ENCODE measurements at regions not wholly inside any gene's neighbourhood (a gene's known extent, or its start where the extent isn't known, plus 50 kb on each side); places are given as distances from the start of the nearest gene placed in this dataset.

DNA sequence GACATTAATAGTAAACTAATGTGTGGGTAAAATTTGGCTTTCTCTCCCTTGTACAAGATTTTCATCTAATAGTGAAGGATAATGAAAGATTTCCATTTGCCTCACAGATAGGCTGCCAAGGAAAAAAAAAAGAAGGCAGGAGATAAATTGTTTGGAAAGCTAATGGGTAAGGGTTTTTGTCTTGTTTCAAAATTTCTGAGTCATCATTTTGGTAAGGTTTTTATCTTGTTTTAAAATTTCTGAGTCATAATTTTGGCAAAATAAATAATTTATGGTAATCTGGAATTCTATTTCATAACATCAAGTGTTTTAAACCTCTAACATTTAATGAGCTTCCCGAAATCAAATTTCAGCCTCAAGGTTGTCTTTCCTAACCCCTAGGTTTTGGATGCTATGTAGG lies 1035.7 kb upstream of the FBXO33 start:
- peaks cover 69% of the 10 kb centered on the region for H3K9me3 ChIP-seq (ENCODE audit: control insufficient read depth, insufficient read depth, low read length)

GRCh38 chr14:40464531-40464930 lies 1032.3 kb upstream of the FBXO33 start:
- H3K4me1 ChIP-seq (ENCODE audit: control insufficient read depth, insufficient read depth, low read length) = peaks cover 6% of the 10 kb centered on the region; the same call in 1 of the 2 replicates
- H3K9ac ChIP-seq (ENCODE audit: low read depth, low read length) = no peak overlapping the region
- H3K27me3 ChIP-seq (ENCODE audit: control insufficient read depth, insufficient read depth, low read length) = no peaks in the 10 kb centered on the region
- peaks cover 43% of the 10 kb centered on the region for H3K9me3 ChIP-seq (ENCODE audit: control insufficient read depth, insufficient read depth, low read length)
- H3K36me3 ChIP-seq (ENCODE audit: control insufficient read depth, insufficient read depth, low read length) = no peaks in the 10 kb centered on the region
- H3K4me3 ChIP-seq (ENCODE audit: low read depth, low read length) = no peak overlapping the region
- no peak overlapping the region for H3K27ac ChIP-seq (ENCODE audit: low read depth, low read length)

More for the DNA sequence above, 1035.7 kb upstream of the FBXO33 start:
- Histone ChIP-seq H3K4me1 (ENCODE audit: control insufficient read depth, insufficient read depth, low read length) (peaks cover 6% of the 10 kb centered on the region; the same call in 1 of the 2 replicates), H3K36me3 (ENCODE audit: control insufficient read depth, insufficient read depth, low read length) (no peaks in the 10 kb centered on the region), H3K9ac (ENCODE audit: low read depth, low read length) (no peak overlapping the region), H3K27me3 (ENCODE audit: control insufficient read depth, insufficient read depth, low read length) (no peaks in the 10 kb centered on the region), H3K4me3 (ENCODE audit: low read depth, low read length) (no peak overlapping the region), H3K27ac (ENCODE audit: low read depth, low read length) (no peak overlapping the region)

- Histone ChIP-seq H3K9me3 (ENCODE audit: control insufficient read depth, insufficient read depth, low read length) (peaks cover 36% of the 10 kb centered on the region), H3K36me3 (ENCODE audit: control insufficient read depth, insufficient read depth, low read length) (no peaks in the 10 kb centered on the region), H3K27ac (ENCODE audit: low read depth, low read length) (no peak overlapping the region), H3K4me1 (ENCODE audit: control insufficient read depth, insufficient read depth, low read length) (peaks cover 6% of the 10 kb centered on the region; the same call in 1 of the 2 replicates), H3K9ac (ENCODE audit: low read depth, low read length) (no peak overlapping the region), H3K4me3 (ENCODE audit: low read depth, low read length) (no peak overlapping the region), H3K27me3 (ENCODE audit: control insufficient read depth, insufficient read depth, low read length) (no peaks in the 10 kb centered on the region)
These were observed 1031.7 kb upstream of the FBXO33 start for GRCh38 chr14:40463886-40464285.

DNA sequence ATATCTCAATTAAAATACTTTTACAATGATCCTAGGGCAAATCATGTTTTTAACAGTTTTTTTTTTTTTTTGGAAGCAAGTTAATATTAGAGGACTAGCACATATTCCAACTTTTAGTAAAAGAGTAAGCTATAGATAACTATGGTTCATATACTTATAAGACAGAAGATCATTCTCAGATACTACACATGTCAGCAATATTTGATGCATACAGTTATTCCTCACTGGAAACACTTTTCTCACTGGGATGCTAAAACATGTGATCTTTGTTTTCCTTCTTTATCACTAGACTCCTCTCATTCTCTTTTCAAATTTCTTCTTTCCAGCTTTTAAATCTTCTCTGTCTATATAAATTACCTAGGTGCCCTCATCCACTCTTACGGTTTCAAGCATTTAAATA lies 1020.4 kb upstream of the FBXO33 start:
- Histone ChIP-seq H3K9ac (ENCODE audit: low read depth, low read length) (no peak overlapping the region), H3K27ac (ENCODE audit: low read depth, low read length) (no peak overlapping the region), H3K4me1 (ENCODE audit: control insufficient read depth, insufficient read depth, low read length) (no peaks in the 10 kb centered on the region), H3K27me3 (ENCODE audit: control insufficient read depth, insufficient read depth, low read length) (no peaks in the 10 kb centered on the region), H3K4me3 (ENCODE audit: low read depth, low read length) (no peak overlapping the region), H3K9me3 (ENCODE audit: control insufficient read depth, insufficient read depth, low read length) (no peaks in the 10 kb centered on the region), H3K36me3 (ENCODE audit: control insufficient read depth, insufficient read depth, low read length) (no peaks in the 10 kb centered on the region)

DNA sequence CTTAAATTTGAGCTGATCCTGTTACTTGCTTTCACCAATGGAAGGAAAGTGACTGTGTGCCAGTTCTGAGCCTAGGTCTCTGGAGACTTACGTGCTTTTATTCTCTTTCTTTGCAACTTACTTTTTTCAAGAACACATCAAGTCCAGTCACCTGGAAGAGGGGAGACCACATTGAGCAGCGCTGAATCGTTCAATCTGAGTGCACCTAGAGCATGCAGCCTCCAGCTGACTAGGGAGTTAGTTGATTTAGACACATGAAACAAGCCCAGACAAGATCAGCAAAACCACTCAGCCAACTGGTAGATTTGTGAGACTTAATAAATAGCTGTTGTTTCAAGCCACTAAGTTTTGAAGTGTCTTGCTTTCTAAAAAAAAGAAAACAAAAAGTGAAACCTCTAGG lies 1014.8 kb upstream of the FBXO33 start:
- no peak overlapping the region for H3K27ac ChIP-seq (ENCODE audit: low read depth, low read length)

GRCh38 chr14:40445020-40445419 lies 1012.8 kb upstream of the FBXO33 start:
- no peaks in the 10 kb centered on the region for H3K27me3 ChIP-seq (ENCODE audit: control insufficient read depth, insufficient read depth, low read length)
- H3K4me3 ChIP-seq (ENCODE audit: low read depth, low read length) = no peak overlapping the region
- H3K27ac ChIP-seq (ENCODE audit: low read depth, low read length) = no peak overlapping the region
- H3K9ac ChIP-seq (ENCODE audit: low read depth, low read length) = no peak overlapping the region
- H3K36me3 ChIP-seq (ENCODE audit: control insufficient read depth, insufficient read depth, low read length) = no peaks in the 10 kb centered on the region
- H3K9me3 ChIP-seq (ENCODE audit: control insufficient read depth, insufficient read depth, low read length) = no peaks in the 10 kb centered on the region
- H3K4me1 ChIP-seq (ENCODE audit: control insufficient read depth, insufficient read depth, low read length) = no peaks in the 10 kb centered on the region

More for the DNA sequence above, 1014.8 kb upstream of the FBXO33 start:
- H3K27me3 ChIP-seq (ENCODE audit: control insufficient read depth, insufficient read depth, low read length) = no peaks in the 10 kb centered on the region
- no peaks in the 10 kb centered on the region for H3K9me3 ChIP-seq (ENCODE audit: control insufficient read depth, insufficient read depth, low read length)
- no peak overlapping the region for H3K9ac ChIP-seq (ENCODE audit: low read depth, low read length)
- H3K4me3 ChIP-seq (ENCODE audit: low read depth, low read length) = no peak overlapping the region
- H3K4me1 ChIP-seq (ENCODE audit: control insufficient read depth, insufficient read depth, low read length) = no peaks in the 10 kb centered on the region
- no peaks in the 10 kb centered on the region for H3K36me3 ChIP-seq (ENCODE audit: control insufficient read depth, insufficient read depth, low read length)

DNA sequence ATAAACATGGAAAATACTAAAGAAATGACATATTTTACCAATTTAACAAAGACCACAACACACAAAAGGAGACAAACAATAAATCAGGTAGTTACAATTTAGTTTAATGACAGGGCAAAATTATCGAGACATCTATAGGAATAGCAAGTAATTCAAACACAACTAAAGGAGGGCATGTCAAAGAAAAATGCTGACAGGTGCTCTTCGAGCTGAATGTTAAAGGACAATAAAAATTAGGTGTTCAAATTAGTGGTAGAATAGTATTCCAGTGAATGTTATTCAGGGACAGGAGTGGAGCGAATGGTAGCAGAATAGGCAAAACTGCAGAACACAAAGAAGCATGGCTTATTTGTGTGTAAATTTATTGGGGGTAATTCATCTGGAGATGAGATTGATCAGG lies 1004.3 kb upstream of the FBXO33 start:
- Histone ChIP-seq H3K27ac (ENCODE audit: low read depth, low read length) (no peak overlapping the region), H3K9ac (ENCODE audit: low read depth, low read length) (no peak overlapping the region), H3K27me3 (ENCODE audit: control insufficient read depth, insufficient read depth, low read length) (no peaks in the 10 kb centered on the region), H3K36me3 (ENCODE audit: control insufficient read depth, insufficient read depth, low read length) (no peaks in the 10 kb centered on the region), H3K9me3 (ENCODE audit: control insufficient read depth, insufficient read depth, low read length) (no peaks in the 10 kb centered on the region), H3K4me1 (ENCODE audit: control insufficient read depth, insufficient read depth, low read length) (no peaks in the 10 kb centered on the region), H3K4me3 (ENCODE audit: low read depth, low read length) (no peak overlapping the region)

DNA sequence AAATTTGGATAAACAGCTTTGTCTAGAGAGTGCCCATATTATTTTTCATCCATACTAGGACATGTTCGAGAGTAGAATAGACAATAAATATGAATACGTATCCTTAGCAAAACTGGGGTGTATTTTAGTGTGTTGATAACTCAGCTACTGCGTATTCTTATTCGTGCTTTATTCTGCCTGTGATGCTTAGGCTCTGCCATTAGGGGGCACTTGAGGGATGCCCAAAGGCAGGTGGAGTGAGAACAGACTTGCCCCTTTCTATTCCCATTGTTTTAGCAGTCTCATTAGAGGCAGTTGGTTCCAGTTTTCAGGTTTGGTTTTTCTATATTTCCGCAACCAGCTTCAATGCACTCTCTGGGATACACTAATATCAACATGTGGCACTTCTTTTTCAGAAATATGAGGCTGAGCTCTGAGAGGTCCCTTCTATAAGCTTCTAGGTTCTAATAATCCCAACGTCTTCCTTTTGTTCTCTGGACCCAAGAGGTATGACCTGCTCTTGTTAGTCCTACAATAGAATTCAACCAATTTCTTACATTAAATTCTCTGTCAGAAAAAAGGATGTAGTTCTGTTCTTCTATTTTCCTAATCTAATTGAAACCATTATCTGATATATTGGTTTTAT lies 985.7 kb upstream of the FBXO33 start:
- no peaks in the 10 kb centered on the region for H3K4me1 ChIP-seq (ENCODE audit: control insufficient read depth, insufficient read depth, low read length)
- no peak overlapping the region for H3K9ac ChIP-seq (ENCODE audit: low read depth, low read length)
- no peak overlapping the region for H3K4me3 ChIP-seq (ENCODE audit: low read depth, low read length)
- H3K36me3 ChIP-seq (ENCODE audit: control insufficient read depth, insufficient read depth, low read length) = no peaks in the 10 kb centered on the region
- no peaks in the 10 kb centered on the region for H3K9me3 ChIP-seq (ENCODE audit: control insufficient read depth, insufficient read depth, low read length)
- no peak overlapping the region for H3K27ac ChIP-seq (ENCODE audit: low read depth, low read length)
- H3K27me3 ChIP-seq (ENCODE audit: control insufficient read depth, insufficient read depth, low read length) = no peaks in the 10 kb centered on the region

GRCh38 chr14:40416565-40416964 lies 984.3 kb upstream of the FBXO33 start:
- Histone ChIP-seq H3K9me3 (ENCODE audit: control insufficient read depth, insufficient read depth, low read length) (no peaks in the 10 kb centered on the region), H3K4me1 (ENCODE audit: control insufficient read depth, insufficient read depth, low read length) (no peaks in the 10 kb centered on the region), H3K4me3 (ENCODE audit: low read depth, low read length) (no peak overlapping the region), H3K27ac (ENCODE audit: low read depth, low read length) (no peak overlapping the region), H3K27me3 (ENCODE audit: control insufficient read depth, insufficient read depth, low read length) (no peaks in the 10 kb centered on the region), H3K36me3 (ENCODE audit: control insufficient read depth, insufficient read depth, low read length) (no peaks in the 10 kb centered on the region), H3K9ac (ENCODE audit: low read depth, low read length) (no peak overlapping the region)

- no peaks in the 10 kb centered on the region for H3K27me3 ChIP-seq (ENCODE audit: control insufficient read depth, insufficient read depth, low read length)
- H3K27ac ChIP-seq (ENCODE audit: low read depth, low read length) = no peak overlapping the region
- peaks cover 2% of the 10 kb centered on the region; the same call in 1 of the 2 replicates for H3K9me3 ChIP-seq (ENCODE audit: control insufficient read depth, insufficient read depth, low read length)
- no peaks in the 10 kb centered on the region for H3K36me3 ChIP-seq (ENCODE audit: control insufficient read depth, insufficient read depth, low read length)
- H3K4me1 ChIP-seq (ENCODE audit: control insufficient read depth, insufficient read depth, low read length) = no peaks in the 10 kb centered on the region
- H3K4me3 ChIP-seq (ENCODE audit: low read depth, low read length) = no peak overlapping the region
- H3K9ac ChIP-seq (ENCODE audit: low read depth, low read length) = no peak overlapping the region
These were observed 982.2 kb upstream of the FBXO33 start for GRCh38 chr14:40414386-40414785.

DNA sequence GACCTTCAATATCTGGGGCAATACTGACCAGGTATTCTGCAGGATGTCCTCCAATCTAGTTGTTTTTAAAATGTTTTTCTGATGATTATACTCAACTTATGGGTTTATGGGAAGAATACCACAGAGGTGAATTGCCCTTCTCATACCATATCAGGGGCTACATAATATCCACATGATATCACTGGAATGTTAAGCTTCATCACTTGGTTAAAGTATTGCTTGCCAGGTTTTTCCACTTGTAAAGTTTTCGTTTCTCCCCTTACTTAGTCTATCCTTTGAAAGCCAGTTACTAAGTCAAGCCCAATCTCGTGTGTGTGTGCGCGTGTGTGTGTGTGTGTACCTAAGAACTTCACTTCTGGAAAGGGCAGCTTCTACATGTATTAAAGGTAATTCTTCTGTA lies 980.9 kb upstream of the FBXO33 start:
- H3K36me3 ChIP-seq (ENCODE audit: control insufficient read depth, insufficient read depth, low read length) = no peaks in the 10 kb centered on the region
- peaks cover 12% of the 10 kb centered on the region for H3K9me3 ChIP-seq (ENCODE audit: control insufficient read depth, insufficient read depth, low read length)
- no peak overlapping the region for H3K9ac ChIP-seq (ENCODE audit: low read depth, low read length)
- H3K27ac ChIP-seq (ENCODE audit: low read depth, low read length) = no peak overlapping the region
- H3K27me3 ChIP-seq (ENCODE audit: control insufficient read depth, insufficient read depth, low read length) = no peaks in the 10 kb centered on the region
- H3K4me3 ChIP-seq (ENCODE audit: low read depth, low read length) = no peak overlapping the region
- H3K4me1 ChIP-seq (ENCODE audit: control insufficient read depth, insufficient read depth, low read length) = no peaks in the 10 kb centered on the region

All from HUES48 (cell line).